Keratinocyte (primary cell): ENCODE measurements at regions not wholly inside any gene's neighbourhood (a gene's known extent, or its start where the extent isn't known, plus 50 kb on each side); places are given as distances from the start of the nearest gene placed in this dataset.
A peak's percentile ranks its signal among the peaks of the same experiment; 100 is the strongest.

ENCODE experiments used
- DNase-seq: peaks from one replicate; pipeline ENCODE4 v3.0.0-alpha.2; 2011; ENCODE audit warnings: low read depth, missing footprints, low spot score
- FAIRE-seq: peaks from 2 replicates; lab custom pipeline; 2011; peaks lifted over from hg19 to GRCh38; lab: Jason Lieb, UNC
- H2AFZ ChIP-seq: 2 replicates; pipeline ENCODE4 v1.6.0; 2012; ENCODE audit warnings: low read length, control low read depth, inconsistent platforms; ENCODE audit not compliant: control insufficient read depth
- H3K27ac ChIP-seq: 2 replicates; pipeline ENCODE4 v1.5.1; 2011; ENCODE audit warnings: low read length; ENCODE audit not compliant: control insufficient read depth, insufficient read depth
- H3K27me3 ChIP-seq: 3 replicates; pipeline ENCODE4 v1.6.0; 2011; ENCODE audit warnings: low read length; ENCODE audit not compliant: control insufficient read depth, insufficient read depth; ENCODE audit errors: extremely low read depth
- H3K36me3 ChIP-seq, 2 experiments: 2 replicates in 1 of 2; 3 replicates in 1 of 2; pipeline ENCODE4 v1.5.1; 2011; ENCODE audit warnings: low read length in 2 of 2, mild to moderate bottlenecking in 1 of 2; ENCODE audit not compliant: control insufficient read depth in 2 of 2, insufficient read depth in 2 of 2; ENCODE audit errors: extremely low read depth in 1 of 2
- H3K4me1 ChIP-seq: 3 replicates; pipeline ENCODE4 v1.5.1; 2011; ENCODE audit warnings: low read length; ENCODE audit not compliant: control insufficient read depth, insufficient read depth; ENCODE audit errors: extremely low read depth
- H3K4me2 ChIP-seq: 3 replicates; pipeline ENCODE4 v1.6.0; 2011; ENCODE audit warnings: low read depth, low read length; ENCODE audit not compliant: control insufficient read depth, insufficient read depth; ENCODE audit errors: extremely low read depth
- H3K4me3 ChIP-seq, 3 experiments: fragments of 200-600 bp in 1 of 3; sonication (generic) in 1 of 3; 2 replicates in 2 of 3; 3 replicates in 1 of 3; pipeline ENCODE4 v1.5.1; 2011 to 2016; ENCODE audit warnings: low read length in 3 of 3, mild to moderate bottlenecking in 3 of 3, control low read depth in 2 of 3, inconsistent platforms in 1 of 3, low read depth in 1 of 3, mixed read lengths in 1 of 3, mixed run types in 1 of 3, moderate library complexity in 1 of 3; ENCODE audit not compliant: control insufficient read depth in 2 of 3, insufficient read depth in 2 of 3; ENCODE audit errors: extremely low read depth in 1 of 3
- H3K79me2 ChIP-seq: 2 replicates; pipeline ENCODE4 v1.6.0; 2012; ENCODE audit warnings: low read length; ENCODE audit not compliant: control insufficient read depth, insufficient read depth
- H3K9ac ChIP-seq: 3 replicates; pipeline ENCODE4 v1.6.0; 2011; ENCODE audit warnings: low read length; ENCODE audit not compliant: control insufficient read depth, insufficient read depth; ENCODE audit errors: extremely low read depth
- H3K9me1 ChIP-seq: 3 replicates; pipeline ENCODE4 v1.6.0; 2011; ENCODE audit warnings: low read length; ENCODE audit not compliant: control insufficient read depth, insufficient read depth; ENCODE audit errors: extremely low read depth
- H3K9me3 ChIP-seq: 2 replicates; pipeline ENCODE4 v1.5.1; 2012; ENCODE audit warnings: low read depth, low read length; ENCODE audit not compliant: control insufficient read depth
- H4K20me1 ChIP-seq: 3 replicates; pipeline ENCODE4 v1.6.0; 2011; ENCODE audit warnings: low read length; ENCODE audit not compliant: control insufficient read depth, insufficient read depth; ENCODE audit errors: extremely low read depth
- EZH2 ChIP-seq: IDR thresholded peaks from one replicate; pipeline ENCODE4 v1.6.1; 2012; ENCODE audit warnings: inconsistent platforms, mild to moderate bottlenecking, low read length, moderate library complexity
- dilution Hi-C: fragments of 300-500 bp; cut with MboI; formaldehyde crosslinking; loops from one replicate; pipeline ENCODE4 v1.7.0; 2020; ENCODE audit warnings: low sequenced_read_pairs; ENCODE audit not compliant: extremely low pct_ligation_motif_present
- TF ChIP-seq, protein P1 (sequence below), 3 experiments: IDR thresholded peaks in 1 of 3; conservative IDR thresholded peaks in 1 of 3; optimal IDR thresholded peaks in 1 of 3; 2 replicates in 2 of 3; 3 replicates in 1 of 3; pipeline versions ENCODE3 to v1.5.1; 2011; ENCODE audit warnings: low read length in 3 of 3, mild to moderate bottlenecking in 3 of 3, moderate library complexity in 2 of 3, control low read depth in 1 of 3, inconsistent platforms in 1 of 3; ENCODE audit not compliant: insufficient read depth in 2 of 3; ENCODE audit errors: extremely low read depth in 1 of 3

DNA sequence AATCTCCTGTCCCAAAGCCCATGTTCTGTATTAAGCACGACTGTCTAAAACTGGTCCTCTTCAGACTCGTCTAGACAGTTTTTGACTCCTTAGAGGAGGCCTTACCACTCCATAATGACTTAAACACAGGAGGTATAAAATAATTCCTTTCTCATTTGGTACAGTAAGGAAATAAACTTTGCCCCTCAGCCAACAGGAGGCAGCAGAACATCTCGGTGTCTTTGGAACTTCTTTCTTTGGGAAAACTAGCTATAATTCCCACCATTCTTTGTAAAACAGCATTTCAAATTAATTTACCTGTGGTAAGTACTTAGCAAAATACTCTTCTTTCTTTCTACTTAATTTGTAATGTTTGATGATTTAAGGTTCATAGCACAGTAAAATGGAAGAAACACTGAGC is 292.7 kb upstream of the G2E3 start:
- Histone ChIP-seq H3K36me3 (no peaks in the 10 kb centered on the region), H3K79me2 (no peaks in the 10 kb centered on the region), H2AFZ (no peak overlapping the region), H3K4me3 (no peak overlapping the region), H3K4me1 (peaks cover 10% of the 10 kb centered on the region), H4K20me1 (no peaks in the 10 kb centered on the region), H3K4me2 (no peak overlapping the region), H3K27me3 (no peaks in the 10 kb centered on the region), H3K9me1 (no peaks in the 10 kb centered on the region), H3K9ac (no peak overlapping the region), H3K27ac (no peak overlapping the region), H3K9me3 (no peaks in the 10 kb centered on the region)
- DNase-seq (no peak), FAIRE-seq (no peak)
- no peak for TF ChIP-seq EZH2
- TF ChIP-seq, protein P1, sequence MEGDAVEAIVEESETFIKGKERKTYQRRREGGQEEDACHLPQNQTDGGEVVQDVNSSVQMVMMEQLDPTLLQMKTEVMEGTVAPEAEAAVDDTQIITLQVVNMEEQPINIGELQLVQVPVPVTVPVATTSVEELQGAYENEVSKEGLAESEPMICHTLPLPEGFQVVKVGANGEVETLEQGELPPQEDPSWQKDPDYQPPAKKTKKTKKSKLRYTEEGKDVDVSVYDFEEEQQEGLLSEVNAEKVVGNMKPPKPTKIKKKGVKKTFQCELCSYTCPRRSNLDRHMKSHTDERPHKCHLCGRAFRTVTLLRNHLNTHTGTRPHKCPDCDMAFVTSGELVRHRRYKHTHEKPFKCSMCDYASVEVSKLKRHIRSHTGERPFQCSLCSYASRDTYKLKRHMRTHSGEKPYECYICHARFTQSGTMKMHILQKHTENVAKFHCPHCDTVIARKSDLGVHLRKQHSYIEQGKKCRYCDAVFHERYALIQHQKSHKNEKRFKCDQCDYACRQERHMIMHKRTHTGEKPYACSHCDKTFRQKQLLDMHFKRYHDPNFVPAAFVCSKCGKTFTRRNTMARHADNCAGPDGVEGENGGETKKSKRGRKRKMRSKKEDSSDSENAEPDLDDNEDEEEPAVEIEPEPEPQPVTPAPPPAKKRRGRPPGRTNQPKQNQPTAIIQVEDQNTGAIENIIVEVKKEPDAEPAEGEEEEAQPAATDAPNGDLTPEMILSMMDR (optimal IDR thresholded peaks at IDR 0.05 in 1 of 3, IDR thresholded peaks at IDR 0.05 in 1 of 3, conservative IDR thresholded peaks at IDR 0.05 in 1 of 3; ENCODE audit: extremely low read depth in 1 of 3, insufficient read depth in 2 of 3, low read length in 3 of 3), result no peak
- dilution Hi-C loops, result no loop called here

DNA sequence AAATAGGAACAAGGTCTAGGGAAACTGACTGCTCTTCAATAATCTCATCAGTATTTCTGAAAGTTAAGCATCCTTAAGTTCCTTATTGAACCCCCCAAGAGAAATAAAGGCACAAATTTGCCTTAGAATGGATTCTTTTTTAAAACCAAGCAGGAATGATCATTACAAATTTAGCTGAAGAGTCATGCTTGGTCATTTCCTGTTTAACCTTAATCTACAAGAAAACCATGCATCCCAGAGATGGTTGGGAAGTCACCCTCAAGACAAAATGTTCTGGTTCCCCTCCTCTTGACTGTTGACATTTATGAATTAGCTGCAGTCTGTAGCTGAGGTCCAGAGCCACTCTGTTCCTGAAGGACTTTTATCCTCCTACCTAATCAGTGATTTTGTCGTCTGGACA is 291.8 kb upstream of the G2E3 start:
- Histone ChIP-seq H3K27ac (no peak overlapping the region), H3K9me3 (no peaks in the 10 kb centered on the region), H2AFZ (peak overlapping the region; percentile 67), H3K9ac (no peak overlapping the region), H3K9me1 (no peaks in the 10 kb centered on the region), H3K27me3 (no peaks in the 10 kb centered on the region), H3K4me1 (peaks cover 10% of the 10 kb centered on the region), H3K4me3 (no peak overlapping the region), H4K20me1 (no peaks in the 10 kb centered on the region), H3K36me3 (no peaks in the 10 kb centered on the region), H3K4me2 (peak overlapping the region; percentile 12), H3K79me2 (no peaks in the 10 kb centered on the region)
- dilution Hi-C loops, result no loop called here
- TF ChIP-seq EZH2, result no peak
- TF ChIP-seq, protein P1 (optimal IDR thresholded peaks at IDR 0.05 in 1 of 3, IDR thresholded peaks at IDR 0.05 in 1 of 3, conservative IDR thresholded peaks at IDR 0.05 in 1 of 3; ENCODE audit: extremely low read depth in 1 of 3, insufficient read depth in 2 of 3, low read length in 3 of 3), result no peak
- DNase-seq (no peak), FAIRE-seq (peak; percentile 59)
